ENCODE measurements at regions not wholly inside any gene's neighbourhood (a gene's known extent, or its start where the extent isn't known, plus 50 kb on each side); places are given as distances from the start of the nearest gene placed in this dataset.

DNA sequence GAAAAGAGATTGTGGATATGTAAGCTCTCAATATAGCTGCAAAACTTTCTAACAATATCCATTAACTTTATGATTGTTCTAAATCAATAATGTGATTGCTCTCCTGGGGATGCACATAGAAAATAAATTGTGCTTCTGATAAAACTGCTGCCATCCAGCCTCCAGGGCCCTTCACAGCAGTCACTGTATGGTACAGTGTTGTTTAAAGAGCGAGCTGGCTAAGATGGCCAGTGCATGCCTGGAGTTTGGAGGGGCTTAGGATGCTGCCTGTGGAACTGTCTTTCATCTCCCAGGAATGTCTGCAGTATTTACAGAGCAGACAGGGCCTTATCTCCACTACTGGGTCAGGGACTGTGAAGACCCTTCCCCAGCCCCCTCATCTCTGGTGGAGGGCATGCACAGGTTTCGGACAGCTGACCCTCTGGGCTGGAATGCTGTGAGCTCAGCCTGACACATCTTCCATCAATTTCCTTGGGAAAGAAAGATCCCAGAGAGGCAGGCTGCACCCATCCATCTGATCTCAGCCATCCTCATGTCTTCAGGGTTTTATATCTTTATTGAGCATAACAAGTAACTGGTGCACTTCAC is 137.0 kb downstream of the PLPP3 start:
- no peak for DNase-seq (ENCODE audit: low read depth)
- H3K4me3 ChIP-seq (ENCODE audit: low read depth, low read length): no peak overlapping the region
- TF ChIP-seq, protein P1, sequence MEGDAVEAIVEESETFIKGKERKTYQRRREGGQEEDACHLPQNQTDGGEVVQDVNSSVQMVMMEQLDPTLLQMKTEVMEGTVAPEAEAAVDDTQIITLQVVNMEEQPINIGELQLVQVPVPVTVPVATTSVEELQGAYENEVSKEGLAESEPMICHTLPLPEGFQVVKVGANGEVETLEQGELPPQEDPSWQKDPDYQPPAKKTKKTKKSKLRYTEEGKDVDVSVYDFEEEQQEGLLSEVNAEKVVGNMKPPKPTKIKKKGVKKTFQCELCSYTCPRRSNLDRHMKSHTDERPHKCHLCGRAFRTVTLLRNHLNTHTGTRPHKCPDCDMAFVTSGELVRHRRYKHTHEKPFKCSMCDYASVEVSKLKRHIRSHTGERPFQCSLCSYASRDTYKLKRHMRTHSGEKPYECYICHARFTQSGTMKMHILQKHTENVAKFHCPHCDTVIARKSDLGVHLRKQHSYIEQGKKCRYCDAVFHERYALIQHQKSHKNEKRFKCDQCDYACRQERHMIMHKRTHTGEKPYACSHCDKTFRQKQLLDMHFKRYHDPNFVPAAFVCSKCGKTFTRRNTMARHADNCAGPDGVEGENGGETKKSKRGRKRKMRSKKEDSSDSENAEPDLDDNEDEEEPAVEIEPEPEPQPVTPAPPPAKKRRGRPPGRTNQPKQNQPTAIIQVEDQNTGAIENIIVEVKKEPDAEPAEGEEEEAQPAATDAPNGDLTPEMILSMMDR (IDR thresholded peaks at IDR 0.05; ENCODE audit: insufficient read depth, low read depth, low read length): no peak

DNA sequence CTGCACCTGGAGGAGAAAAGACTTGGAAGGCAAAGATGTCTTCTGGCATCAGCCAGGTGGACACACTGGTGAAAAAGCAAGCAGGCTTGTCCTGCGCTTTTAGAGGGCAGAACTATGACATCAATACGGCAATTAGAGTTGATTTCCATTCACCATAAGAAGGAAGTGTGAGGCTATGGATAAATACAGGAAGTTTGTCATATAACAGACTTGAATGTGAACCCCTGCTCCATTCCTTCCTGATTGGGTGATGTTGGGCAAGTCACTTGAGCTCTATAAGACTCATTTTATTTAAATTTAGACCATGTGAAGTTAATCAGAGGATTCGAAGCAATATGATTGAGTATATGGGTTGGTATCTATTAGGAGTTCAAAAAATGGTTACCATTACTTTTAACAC is 137.8 kb downstream of the PLPP3 start:
- TF ChIP-seq, protein P1 (IDR thresholded peaks at IDR 0.05; ENCODE audit: insufficient read depth, low read depth, low read length): no peak
- no peak overlapping the region for H3K4me3 ChIP-seq (ENCODE audit: low read depth, low read length)
- DNase-seq (ENCODE audit: low read depth): no peak

DNA sequence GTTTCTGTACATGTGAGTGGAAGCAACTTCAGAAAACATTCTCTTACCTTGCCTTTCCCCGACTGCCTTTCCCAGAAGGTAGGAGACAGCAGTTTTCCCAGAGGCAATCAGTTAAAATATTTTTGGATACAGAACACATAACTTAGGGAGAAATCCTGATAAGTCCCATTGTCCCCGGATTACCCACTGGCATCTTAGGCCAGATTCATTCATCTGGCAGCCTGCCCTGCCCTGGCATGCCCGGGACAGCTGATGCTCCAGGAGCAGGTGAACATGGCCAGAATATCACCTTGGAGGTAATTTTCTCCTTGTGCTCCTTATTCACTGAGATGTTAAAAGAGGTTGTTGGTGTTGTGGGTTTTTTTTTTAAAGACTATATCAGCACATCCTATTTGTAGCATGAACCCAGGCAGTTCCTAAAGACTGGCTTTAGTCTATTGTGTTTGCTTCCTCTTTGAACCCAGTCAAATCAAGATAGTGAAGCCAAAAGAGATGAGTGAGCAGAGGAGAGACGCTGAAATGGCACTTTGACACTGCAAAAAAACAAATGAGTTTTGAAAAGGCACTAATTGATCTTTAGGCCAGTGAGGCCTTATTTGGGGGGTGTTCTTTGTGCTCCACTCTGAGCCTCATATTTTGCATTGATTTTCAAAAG is 139.6 kb downstream of the PLPP3 start:
- H3K4me3 ChIP-seq (ENCODE audit: low read depth, low read length): no peak overlapping the region
- no peak for DNase-seq (ENCODE audit: low read depth)
- TF ChIP-seq, protein P1 (IDR thresholded peaks at IDR 0.05; ENCODE audit: insufficient read depth, low read depth, low read length): no peak

DNA sequence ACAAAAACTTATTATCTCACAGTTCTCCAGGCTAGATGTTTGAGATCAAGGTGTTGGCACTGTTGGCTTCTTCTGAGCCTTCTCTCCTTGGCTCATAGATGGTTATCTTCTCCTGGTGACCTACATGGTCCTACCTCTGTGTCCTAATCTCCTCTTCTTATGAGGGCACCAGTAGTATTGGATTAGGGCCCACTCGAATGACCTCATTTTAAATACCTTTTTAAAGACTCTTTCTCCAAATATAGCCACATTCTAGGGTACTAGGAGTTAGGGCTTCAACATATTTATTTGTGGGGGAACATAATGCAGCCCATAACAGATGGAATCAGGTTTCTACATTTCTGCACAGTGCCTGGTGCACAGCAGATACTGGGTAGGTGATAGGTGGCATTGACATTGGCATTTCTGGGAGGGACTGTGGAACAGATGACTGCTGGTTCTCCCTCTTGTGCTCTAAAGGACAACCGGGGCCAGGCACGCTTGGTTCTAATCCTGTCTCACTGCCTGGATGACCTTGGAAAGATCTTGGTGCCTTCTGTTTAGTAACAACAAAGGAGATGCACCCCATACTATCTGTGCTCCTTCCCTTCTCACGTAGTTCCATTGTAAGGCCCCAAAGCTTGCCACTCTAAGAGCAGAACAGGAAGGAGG is 140.3 kb downstream of the PLPP3 start:
- no peak for DNase-seq (ENCODE audit: low read depth)
- TF ChIP-seq, protein P1 (IDR thresholded peaks at IDR 0.05; ENCODE audit: insufficient read depth, low read depth, low read length): no peak
- no peak overlapping the region for H3K4me3 ChIP-seq (ENCODE audit: low read depth, low read length)

DNA sequence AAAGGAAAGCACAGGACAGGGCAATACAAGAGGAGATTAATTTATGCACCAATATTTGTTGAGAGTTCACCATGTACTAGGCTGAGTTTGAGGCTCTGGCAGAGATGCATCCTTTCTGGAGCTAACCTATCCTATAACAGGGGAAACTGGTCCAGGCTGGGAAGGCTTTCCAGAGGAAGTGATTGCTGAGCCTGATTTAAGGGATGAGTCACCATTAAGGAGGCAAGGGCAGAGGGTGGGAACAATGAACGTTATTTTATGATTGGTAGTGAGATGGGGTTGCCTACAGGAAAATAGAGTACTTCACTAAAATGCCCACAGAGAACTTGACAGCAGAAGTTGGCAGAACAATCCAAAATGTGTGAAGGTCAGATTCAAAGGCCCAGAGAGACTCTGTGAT is 141.4 kb downstream of the PLPP3 start:
- DNase-seq (ENCODE audit: low read depth): no peak
- TF ChIP-seq, protein P1 (IDR thresholded peaks at IDR 0.05; ENCODE audit: insufficient read depth, low read depth, low read length): no peak
- H3K4me3 ChIP-seq (ENCODE audit: low read depth, low read length): no peak overlapping the region

DNA sequence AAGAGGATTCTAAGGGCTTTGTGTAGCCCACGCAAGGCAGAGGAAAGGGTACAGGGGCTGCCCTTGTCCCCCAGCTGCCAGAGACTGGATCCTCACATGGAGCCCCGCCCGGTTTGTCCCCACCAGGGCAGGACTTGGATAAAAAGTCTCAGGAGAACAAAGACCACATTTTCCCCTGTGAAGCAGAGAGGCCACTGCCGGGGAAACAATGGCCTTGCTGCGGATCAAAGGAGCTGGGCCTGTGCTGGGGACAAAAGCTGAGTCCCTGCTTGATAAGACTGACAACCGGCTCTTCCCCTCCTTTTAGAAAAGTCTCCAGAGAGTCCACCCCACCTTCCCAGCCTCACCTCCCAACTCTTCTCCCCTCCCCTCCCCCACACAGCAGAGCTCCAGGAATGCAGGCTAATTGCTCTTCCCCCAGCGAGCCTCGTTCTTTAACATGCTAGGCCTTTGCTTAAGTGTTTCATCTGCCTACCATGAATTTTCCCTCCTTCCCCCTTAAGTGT is 142.4 kb downstream of the PLPP3 start:
- no peak overlapping the region for H3K4me3 ChIP-seq (ENCODE audit: low read depth, low read length)
- DNase-seq (ENCODE audit: low read depth): no peak
- TF ChIP-seq, protein P1 (IDR thresholded peaks at IDR 0.05; ENCODE audit: insufficient read depth, low read depth, low read length): no peak
